ENCODE measurements at regions not wholly inside any gene's neighbourhood (a gene's known extent, or its start where the extent isn't known, plus 50 kb on each side); places are given as distances from the start of the nearest gene placed in this dataset.

DNA sequence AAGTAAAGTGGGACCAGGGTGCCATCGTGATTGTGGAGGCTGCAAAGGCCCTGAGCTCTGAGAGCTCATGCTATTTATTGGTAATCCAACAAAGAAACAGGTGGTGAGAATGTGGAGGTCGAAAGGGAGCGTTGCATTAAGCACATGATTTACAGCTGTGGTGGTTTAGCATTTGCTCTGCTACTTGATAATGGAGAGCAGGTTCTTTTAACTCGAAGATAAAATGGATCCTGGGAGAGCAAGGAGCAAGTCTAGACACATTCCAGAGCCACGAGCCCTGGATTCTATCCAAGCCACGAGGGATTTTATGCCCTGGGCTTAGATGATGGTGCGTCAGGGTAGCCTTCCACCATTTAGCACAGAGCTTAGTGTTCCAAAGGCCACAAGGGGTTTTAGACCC lies 1710.1 kb upstream of the CDH9 start:
- no peaks in the 10 kb centered on the region for H3K4me1 ChIP-seq (ENCODE audit: insufficient read depth, low read length)
- ATAC-seq (ENCODE audit: insufficient read depth, low read depth) (no peak), DNase-seq (no peak)
- no peaks in the 10 kb centered on the region for H3K27me3 ChIP-seq (ENCODE audit: insufficient read depth, low read length, poor library complexity)
- no peak overlapping the region for H3K27ac ChIP-seq (ENCODE audit: low read length)
- no peak overlapping the region for H3K4me2 ChIP-seq (ENCODE audit: insufficient read depth, low read length)
- H3K9ac ChIP-seq (ENCODE audit: low read depth, low read length), result no peak overlapping the region
- H3K79me2 ChIP-seq (ENCODE audit: insufficient read depth, low read length), result no peaks in the 10 kb centered on the region
- TF ChIP-seq EZH2 (IDR thresholded peaks at IDR 0.05; ENCODE audit: borderline replicate concordance, low read depth, low read length, severe bottlenecking), result no peak
- TF ChIP-seq, protein P1, sequence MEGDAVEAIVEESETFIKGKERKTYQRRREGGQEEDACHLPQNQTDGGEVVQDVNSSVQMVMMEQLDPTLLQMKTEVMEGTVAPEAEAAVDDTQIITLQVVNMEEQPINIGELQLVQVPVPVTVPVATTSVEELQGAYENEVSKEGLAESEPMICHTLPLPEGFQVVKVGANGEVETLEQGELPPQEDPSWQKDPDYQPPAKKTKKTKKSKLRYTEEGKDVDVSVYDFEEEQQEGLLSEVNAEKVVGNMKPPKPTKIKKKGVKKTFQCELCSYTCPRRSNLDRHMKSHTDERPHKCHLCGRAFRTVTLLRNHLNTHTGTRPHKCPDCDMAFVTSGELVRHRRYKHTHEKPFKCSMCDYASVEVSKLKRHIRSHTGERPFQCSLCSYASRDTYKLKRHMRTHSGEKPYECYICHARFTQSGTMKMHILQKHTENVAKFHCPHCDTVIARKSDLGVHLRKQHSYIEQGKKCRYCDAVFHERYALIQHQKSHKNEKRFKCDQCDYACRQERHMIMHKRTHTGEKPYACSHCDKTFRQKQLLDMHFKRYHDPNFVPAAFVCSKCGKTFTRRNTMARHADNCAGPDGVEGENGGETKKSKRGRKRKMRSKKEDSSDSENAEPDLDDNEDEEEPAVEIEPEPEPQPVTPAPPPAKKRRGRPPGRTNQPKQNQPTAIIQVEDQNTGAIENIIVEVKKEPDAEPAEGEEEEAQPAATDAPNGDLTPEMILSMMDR (IDR thresholded peaks at IDR 0.05; ENCODE audit: borderline replicate concordance, extremely low read depth, low read length, poor library complexity, severe bottlenecking), result no peak
- H3K9me3 ChIP-seq (ENCODE audit: insufficient read depth, low read length, severe bottlenecking), result no peaks in the 10 kb centered on the region
- no peaks in the 10 kb centered on the region for H3K36me3 ChIP-seq (ENCODE audit: insufficient read depth, low read length)
- H4K20me1 ChIP-seq (ENCODE audit: insufficient read depth, low read length), result no peaks in the 10 kb centered on the region
- H3K4me3 ChIP-seq (ENCODE audit: low read depth in 1 of 2, low read length in 2 of 2), result no peak overlapping the region
- H2AFZ ChIP-seq (ENCODE audit: low read depth, low read length), result no peak overlapping the region

DNA sequence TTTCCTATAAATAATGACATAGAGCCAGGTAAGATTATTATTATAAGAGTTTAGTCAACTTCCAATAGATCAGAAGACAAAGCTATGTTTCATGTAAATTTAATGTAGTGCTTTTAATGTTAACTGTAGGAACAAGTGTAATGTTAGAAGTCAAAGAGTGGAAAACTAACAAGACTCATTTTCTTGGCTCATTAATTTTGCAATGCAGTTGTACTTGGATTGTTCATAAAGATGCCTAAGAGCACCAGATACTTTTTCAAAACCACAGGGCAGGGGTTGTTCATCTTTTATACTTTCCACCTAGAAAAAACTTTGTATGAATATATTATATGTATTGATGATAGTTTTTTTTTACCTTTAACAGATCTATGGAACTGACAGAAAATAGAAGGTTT lies 1705.3 kb upstream of the CDH9 start:
- Histone ChIP-seq H3K4me1 (ENCODE audit: insufficient read depth, low read length) (no peaks in the 10 kb centered on the region), H3K36me3 (ENCODE audit: insufficient read depth, low read length) (no peaks in the 10 kb centered on the region), H3K4me2 (ENCODE audit: insufficient read depth, low read length) (no peak overlapping the region), H3K27ac (ENCODE audit: low read length) (no peak overlapping the region), H3K79me2 (ENCODE audit: insufficient read depth, low read length) (no peaks in the 10 kb centered on the region), H3K9me3 (ENCODE audit: insufficient read depth, low read length, severe bottlenecking) (no peaks in the 10 kb centered on the region), H3K9ac (ENCODE audit: low read depth, low read length) (no peak overlapping the region), H4K20me1 (ENCODE audit: insufficient read depth, low read length) (no peaks in the 10 kb centered on the region), H3K27me3 (ENCODE audit: insufficient read depth, low read length, poor library complexity) (no peaks in the 10 kb centered on the region), H2AFZ (ENCODE audit: low read depth, low read length) (no peak overlapping the region), H3K4me3 (ENCODE audit: low read depth in 1 of 2, low read length in 2 of 2) (no peak overlapping the region)
- DNase-seq, result no peak
- ATAC-seq (ENCODE audit: insufficient read depth, low read depth), result no peak
- TF ChIP-seq, protein P1 (IDR thresholded peaks at IDR 0.05; ENCODE audit: borderline replicate concordance, extremely low read depth, low read length, poor library complexity, severe bottlenecking), result no peak
- no peak for TF ChIP-seq EZH2 (IDR thresholded peaks at IDR 0.05; ENCODE audit: borderline replicate concordance, low read depth, low read length, severe bottlenecking)

DNA sequence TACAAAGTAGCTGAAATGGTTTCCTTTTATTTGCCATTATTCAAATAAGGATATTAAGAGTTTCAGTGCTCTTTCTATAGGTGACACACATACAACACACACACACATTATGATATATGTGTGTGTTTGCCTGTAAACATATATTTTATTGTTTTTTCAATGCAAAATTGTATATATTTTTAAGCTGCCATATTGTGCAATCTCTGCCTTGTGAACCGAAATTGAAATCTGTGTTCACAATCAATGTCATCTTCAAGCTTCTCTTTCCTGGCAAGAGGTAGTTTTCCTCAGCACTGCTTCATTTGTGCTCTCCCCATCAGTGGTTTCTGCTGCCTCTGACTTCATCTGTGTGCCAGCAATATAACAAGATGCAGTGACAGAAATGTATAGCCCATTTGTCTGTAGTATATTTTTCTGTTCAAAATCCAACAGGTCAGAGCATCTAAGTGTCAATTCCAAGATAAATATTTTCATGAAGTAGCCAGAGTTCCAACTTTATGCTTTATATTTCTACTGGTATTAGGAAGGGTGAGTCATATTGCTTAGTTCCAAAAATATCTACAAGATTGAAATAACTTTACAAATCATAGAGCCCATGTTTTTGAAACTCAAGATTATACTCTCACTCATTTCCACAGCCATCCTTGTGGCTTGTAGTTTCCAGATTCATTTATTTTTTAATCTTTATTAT lies 1704.8 kb upstream of the CDH9 start:
- H4K20me1 ChIP-seq (ENCODE audit: insufficient read depth, low read length), result no peaks in the 10 kb centered on the region
- no peaks in the 10 kb centered on the region for H3K4me1 ChIP-seq (ENCODE audit: insufficient read depth, low read length)
- no peak overlapping the region for H3K9ac ChIP-seq (ENCODE audit: low read depth, low read length)
- H3K27me3 ChIP-seq (ENCODE audit: insufficient read depth, low read length, poor library complexity), result no peaks in the 10 kb centered on the region
- TF ChIP-seq EZH2 (IDR thresholded peaks at IDR 0.05; ENCODE audit: borderline replicate concordance, low read depth, low read length, severe bottlenecking), result no peak
- TF ChIP-seq, protein P1 (IDR thresholded peaks at IDR 0.05; ENCODE audit: borderline replicate concordance, extremely low read depth, low read length, poor library complexity, severe bottlenecking), result no peak
- no peak overlapping the region for H3K4me2 ChIP-seq (ENCODE audit: insufficient read depth, low read length)
- H2AFZ ChIP-seq (ENCODE audit: low read depth, low read length), result no peak overlapping the region
- no peaks in the 10 kb centered on the region for H3K9me3 ChIP-seq (ENCODE audit: insufficient read depth, low read length, severe bottlenecking)
- no peak overlapping the region for H3K4me3 ChIP-seq (ENCODE audit: low read depth in 1 of 2, low read length in 2 of 2)
- no peak for DNase-seq
- ATAC-seq (ENCODE audit: insufficient read depth, low read depth), result no peak
- no peak overlapping the region for H3K27ac ChIP-seq (ENCODE audit: low read length)
- H3K36me3 ChIP-seq (ENCODE audit: insufficient read depth, low read length), result no peaks in the 10 kb centered on the region
- H3K79me2 ChIP-seq (ENCODE audit: insufficient read depth, low read length), result no peaks in the 10 kb centered on the region

All from DND-41 (cell line).